ENCODE measurements at regions not wholly inside any gene's neighbourhood (a gene's known extent, or its start where the extent isn't known, plus 50 kb on each side); places are given as distances from the start of the nearest gene placed in this dataset.
A peak's percentile ranks its signal among the peaks of the same experiment; 100 is the strongest.

GRCh38 chr13:39941911-39942551 lies 286.6 kb downstream of the COG6 start:
- H3K4me3 Mint-ChIP-seq (ENCODE audit: unreplicated experiment), result no peak overlapping the region

GRCh38 chr13:39942552-39943273 lies 287.3 kb downstream of the COG6 start:
- no peaks in the 10 kb centered on the region for H3K9me3 ChIP-seq
- Mint-ChIP-seq H3K27me3 (ENCODE audit: insufficient read depth, unreplicated experiment) (peaks cover 21% of the 10 kb centered on the region), H3K9me3 (ENCODE audit: unreplicated experiment) (no peaks in the 10 kb centered on the region), H3K27ac (ENCODE audit: unreplicated experiment) (no peak overlapping the region), H3K36me3 (ENCODE audit: insufficient read depth, unreplicated experiment) (peaks cover 3% of the 10 kb centered on the region), H3K4me3 (ENCODE audit: unreplicated experiment) (no peak overlapping the region), H3K4me1 (ENCODE audit: low read depth, unreplicated experiment) (peaks cover 12% of the 10 kb centered on the region)
- no peaks in the 10 kb centered on the region for H3K27me3 ChIP-seq (replicated peaks; ENCODE audit: control insufficient read depth, insufficient read depth, low read length)
- intact Hi-C loops (cut with micrococcal nuclease; ENCODE audit: unreplicated experiment), result loop anchor here (1.0 to 5.0 kb wide), 4 partner anchors 120 to 835 kb away; no protein-coding TSS in a partner anchor
- no peaks in the 10 kb centered on the region for H3K4me1 ChIP-seq
- POLR2A ChIA-PET, result no interaction called here
- no peaks in the 10 kb centered on the region for H3K36me3 ChIP-seq (ENCODE audit: control insufficient read depth, insufficient read depth, low read length)
- CTCF ChIA-PET, result interaction anchor here (0.6 to 2.0 kb wide), 18 partner anchors 10 to 919 kb away, joined by 3 to 13 read pairs (median 4); no protein-coding TSS in a partner anchor
- TF ChIP-seq CTCF (IDR thresholded peaks at IDR 0.05; ENCODE audit: insufficient read depth in 1 of 2, low read depth in 1 of 2, low read length in 1 of 2, severe bottlenecking in 1 of 2, unreplicated experiment in 1 of 2), result peak; percentile 99 to 100
- no peak overlapping the region for H3K4me3 ChIP-seq (ENCODE audit: low read depth, low read length)
- peak; percentile 84 to 86 for DNase-seq
- BruUV-seq (replicated peaks), result no TSS peak

More at GRCh38 chr13:39941911-39942551, 286.6 kb downstream of the COG6 start:
- CTCF ChIA-PET, result interaction anchor here (0.6 to 2.0 kb wide), 15 partner anchors 10 to 835 kb away, joined by 3 to 13 read pairs (median 4); no protein-coding TSS in a partner anchor
- Mint-ChIP-seq H3K9me3 (ENCODE audit: unreplicated experiment) (no peaks in the 10 kb centered on the region), H3K27ac (ENCODE audit: unreplicated experiment) (no peak overlapping the region), H3K4me1 (ENCODE audit: low read depth, unreplicated experiment) (peaks cover 12% of the 10 kb centered on the region), H3K27me3 (ENCODE audit: insufficient read depth, unreplicated experiment) (peaks cover 19% of the 10 kb centered on the region), H3K36me3 (ENCODE audit: insufficient read depth, unreplicated experiment) (no peaks in the 10 kb centered on the region)
- no TSS peak for BruUV-seq (replicated peaks)
- TF ChIP-seq CTCF (IDR thresholded peaks at IDR 0.05; ENCODE audit: insufficient read depth in 1 of 2, low read depth in 1 of 2, low read length in 1 of 2, severe bottlenecking in 1 of 2, unreplicated experiment in 1 of 2), result no peak
- Histone ChIP-seq H3K9me3 (no peaks in the 10 kb centered on the region), H3K36me3 (ENCODE audit: control insufficient read depth, insufficient read depth, low read length) (no peaks in the 10 kb centered on the region), H3K4me3 (ENCODE audit: low read depth, low read length) (no peak overlapping the region), H3K4me1 (no peaks in the 10 kb centered on the region), H3K27me3 (replicated peaks; ENCODE audit: control insufficient read depth, insufficient read depth, low read length) (no peaks in the 10 kb centered on the region)
- POLR2A ChIA-PET, result no interaction called here
- intact Hi-C loops (cut with micrococcal nuclease; ENCODE audit: unreplicated experiment), result loop anchor here (1.0 to 5.0 kb wide), 3 partner anchors 120 to 835 kb away; no protein-coding TSS in a partner anchor
- DNase-seq, result no peak

- H3K27me3 ChIP-seq (replicated peaks; ENCODE audit: control insufficient read depth, insufficient read depth, low read length), result no peaks in the 10 kb centered on the region
- no peaks in the 10 kb centered on the region for H3K9me3 Mint-ChIP-seq (ENCODE audit: unreplicated experiment)
- H3K4me3 ChIP-seq (ENCODE audit: low read depth, low read length), result no peak overlapping the region
- ChIA-PET CTCF (interaction anchor here (2.0 kb wide), 1 partner anchor 160 kb away, joined by 9 read pairs; no protein-coding TSS in a partner anchor), POLR2A (no interaction called here)
- BruUV-seq (replicated peaks), result no TSS peak
- intact Hi-C loops (cut with micrococcal nuclease; ENCODE audit: unreplicated experiment), result loop anchor here (1.0 to 5.0 kb wide), 2 partner anchors 119 to 740 kb away; no protein-coding TSS in a partner anchor
- peaks cover 6% of the 10 kb centered on the region for H3K36me3 Mint-ChIP-seq (ENCODE audit: insufficient read depth, unreplicated experiment)
- H3K27ac Mint-ChIP-seq (ENCODE audit: unreplicated experiment), result no peak overlapping the region
- peaks cover 27% of the 10 kb centered on the region for H3K27me3 Mint-ChIP-seq (ENCODE audit: insufficient read depth, unreplicated experiment)
- TF ChIP-seq CTCF (IDR thresholded peaks at IDR 0.05; ENCODE audit: insufficient read depth in 1 of 2, low read depth in 1 of 2, low read length in 1 of 2, severe bottlenecking in 1 of 2, unreplicated experiment in 1 of 2), result no peak
- peaks cover 12% of the 10 kb centered on the region for H3K4me1 Mint-ChIP-seq (ENCODE audit: low read depth, unreplicated experiment)
- no peak overlapping the region for H3K4me3 Mint-ChIP-seq (ENCODE audit: unreplicated experiment)
- H3K9me3 ChIP-seq, result no peaks in the 10 kb centered on the region
- H3K36me3 ChIP-seq (ENCODE audit: control insufficient read depth, insufficient read depth, low read length), result no peaks in the 10 kb centered on the region
- no peak for DNase-seq
- H3K4me1 ChIP-seq, result no peaks in the 10 kb centered on the region
Measured at GRCh38 chr13:39943711-39944110, 288.2 kb downstream of the COG6 start.

All from Caco-2 (cell line).